ENCODE measurements at regions not wholly inside any gene's neighbourhood (a gene's known extent, or its start where the extent isn't known, plus 50 kb on each side); places are given as distances from the start of the nearest gene placed in this dataset.

DNA sequence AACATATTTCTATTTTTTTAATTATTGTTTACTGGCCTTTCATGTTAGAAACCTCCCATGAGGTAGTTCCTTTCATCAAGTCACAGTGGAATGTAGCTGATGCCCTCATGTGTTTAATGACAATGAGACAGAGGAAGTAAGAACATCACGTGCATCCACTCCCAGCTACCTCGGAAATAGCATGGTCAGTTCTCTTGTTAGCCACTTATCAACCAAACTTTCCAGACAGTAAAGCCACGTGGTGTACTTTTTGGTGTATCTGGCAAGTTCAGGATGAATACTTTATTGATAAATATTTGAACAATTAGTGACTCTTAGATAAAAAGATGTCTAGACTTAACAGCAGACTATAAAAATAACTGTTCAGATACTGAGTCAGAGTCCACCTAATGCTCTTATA is 781.7 kb downstream of the MECOM start:
- Histone ChIP-seq H3K4me1 (ENCODE audit: control insufficient read depth in 1 of 2, low read depth in 2 of 2) (peaks cover 10 to 21% of the 10 kb centered on the region in 2 donors), H3K4me3 (no peak overlapping the region), H3K36me3 (no peaks in the 10 kb centered on the region), H3K27ac (no peak overlapping the region), H3K9me3 (no peaks in the 10 kb centered on the region), H3K27me3 (replicated peaks; ENCODE audit: insufficient read depth) (no peaks in the 10 kb centered on the region)
- ATAC-seq (ENCODE audit: insufficient number of reproducible peaks, low FRiP score, low read depth) (no peak), DNase-seq (ENCODE audit: low spot score) (no peak)
- TF ChIP-seq, protein P1, sequence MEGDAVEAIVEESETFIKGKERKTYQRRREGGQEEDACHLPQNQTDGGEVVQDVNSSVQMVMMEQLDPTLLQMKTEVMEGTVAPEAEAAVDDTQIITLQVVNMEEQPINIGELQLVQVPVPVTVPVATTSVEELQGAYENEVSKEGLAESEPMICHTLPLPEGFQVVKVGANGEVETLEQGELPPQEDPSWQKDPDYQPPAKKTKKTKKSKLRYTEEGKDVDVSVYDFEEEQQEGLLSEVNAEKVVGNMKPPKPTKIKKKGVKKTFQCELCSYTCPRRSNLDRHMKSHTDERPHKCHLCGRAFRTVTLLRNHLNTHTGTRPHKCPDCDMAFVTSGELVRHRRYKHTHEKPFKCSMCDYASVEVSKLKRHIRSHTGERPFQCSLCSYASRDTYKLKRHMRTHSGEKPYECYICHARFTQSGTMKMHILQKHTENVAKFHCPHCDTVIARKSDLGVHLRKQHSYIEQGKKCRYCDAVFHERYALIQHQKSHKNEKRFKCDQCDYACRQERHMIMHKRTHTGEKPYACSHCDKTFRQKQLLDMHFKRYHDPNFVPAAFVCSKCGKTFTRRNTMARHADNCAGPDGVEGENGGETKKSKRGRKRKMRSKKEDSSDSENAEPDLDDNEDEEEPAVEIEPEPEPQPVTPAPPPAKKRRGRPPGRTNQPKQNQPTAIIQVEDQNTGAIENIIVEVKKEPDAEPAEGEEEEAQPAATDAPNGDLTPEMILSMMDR (IDR thresholded peaks at IDR 0.05) = no peak

DNA sequence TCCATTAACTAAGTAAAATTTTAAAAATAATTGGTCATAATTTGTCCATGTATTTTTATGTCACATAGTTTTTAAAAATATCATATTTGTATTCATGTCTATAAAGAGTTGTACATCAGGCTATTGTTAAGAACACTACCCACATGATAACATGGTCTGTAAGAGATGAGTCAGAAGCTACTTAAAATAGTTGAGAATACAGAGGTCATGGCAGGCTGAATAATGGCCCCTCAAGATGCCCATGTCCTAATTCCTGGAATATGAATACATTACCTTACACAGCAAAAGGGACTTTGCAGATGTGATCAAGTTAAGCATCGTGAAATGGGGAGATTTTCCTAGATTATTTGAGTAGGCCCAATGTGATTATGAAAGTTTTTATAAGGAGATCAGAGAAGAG is 782.9 kb upstream of the GOLIM4 start:
- TF ChIP-seq, protein P1 (IDR thresholded peaks at IDR 0.05) = no peak
- peaks cover 0 to under 1% of the 10 kb centered on the region in 2 donors for H3K4me1 ChIP-seq (ENCODE audit: control insufficient read depth in 1 of 2, low read depth in 2 of 2)
- DNase-seq (ENCODE audit: low spot score) (no peak), ATAC-seq (ENCODE audit: insufficient number of reproducible peaks, low FRiP score, low read depth) (no peak)
- H3K9me3 ChIP-seq = no peaks in the 10 kb centered on the region
- H3K36me3 ChIP-seq = no peaks in the 10 kb centered on the region
- no peak overlapping the region for H3K4me3 ChIP-seq
- no peak overlapping the region for H3K27ac ChIP-seq
- H3K27me3 ChIP-seq (replicated peaks; ENCODE audit: insufficient read depth) = no peaks in the 10 kb centered on the region

DNA sequence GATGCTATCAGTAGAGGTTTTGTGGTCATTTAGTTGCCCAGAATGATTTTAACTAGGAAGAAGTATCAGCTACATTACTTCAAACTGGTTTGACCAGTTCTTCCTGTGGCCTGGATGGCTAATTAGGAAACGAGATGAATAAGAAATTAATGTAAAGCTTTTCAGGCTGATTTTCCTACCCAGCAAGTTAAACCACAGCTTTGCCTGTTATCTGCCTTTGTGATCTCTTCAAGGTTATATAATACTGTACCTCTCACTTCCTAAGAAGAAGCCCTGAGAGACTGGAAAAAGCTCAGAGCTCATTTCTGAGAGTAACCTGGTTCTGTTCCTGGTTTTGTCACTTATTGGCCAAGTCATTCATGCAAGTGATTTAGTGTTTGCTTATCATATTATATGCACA is 782.2 kb upstream of the GOLIM4 start:
- H3K9me3 ChIP-seq = no peaks in the 10 kb centered on the region
- TF ChIP-seq, protein P1 (IDR thresholded peaks at IDR 0.05) = no peak
- ATAC-seq (ENCODE audit: insufficient number of reproducible peaks, low FRiP score, low read depth) = no peak
- H3K4me3 ChIP-seq = no peak overlapping the region
- DNase-seq (ENCODE audit: low spot score) = no peak
- H3K27me3 ChIP-seq (replicated peaks; ENCODE audit: insufficient read depth) = no peaks in the 10 kb centered on the region
- no peak overlapping the region for H3K27ac ChIP-seq
- H3K36me3 ChIP-seq = no peaks in the 10 kb centered on the region
- no peaks in the 10 kb centered on the region for H3K4me1 ChIP-seq (ENCODE audit: control insufficient read depth in 1 of 2, low read depth in 2 of 2)

DNA sequence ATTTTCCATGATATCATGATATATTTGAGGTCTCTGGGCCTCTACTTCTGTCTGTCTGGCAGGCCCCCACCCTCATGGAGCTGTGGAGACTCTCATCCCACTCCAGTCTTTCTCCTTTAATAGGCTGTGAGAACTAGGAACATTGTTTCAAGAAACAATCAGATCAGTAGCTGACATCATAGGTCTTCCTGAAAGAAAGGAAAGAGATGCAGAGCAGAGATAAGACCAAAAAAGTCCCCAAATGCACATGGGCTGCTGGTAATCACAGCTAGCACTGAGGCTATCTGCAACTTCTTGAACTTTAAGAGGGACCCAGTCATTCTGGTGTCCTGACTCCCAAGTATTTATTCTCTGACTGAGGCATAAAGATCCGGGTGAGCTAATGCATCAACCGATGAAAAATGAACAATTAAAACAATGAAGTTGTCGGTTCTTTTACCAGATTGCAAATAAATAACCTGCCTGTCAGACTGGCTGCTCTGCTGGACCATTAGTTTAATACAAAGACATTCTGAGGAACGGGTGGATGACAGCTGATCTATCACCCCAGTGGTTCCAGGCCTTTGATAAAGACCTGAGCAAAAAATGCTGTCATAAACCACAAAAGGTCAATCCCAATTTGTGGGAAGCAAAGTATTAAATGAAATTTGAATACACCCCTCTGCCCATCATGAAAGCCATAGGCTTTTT is 780.8 kb upstream of the GOLIM4 start:
- no peak for ATAC-seq (ENCODE audit: insufficient number of reproducible peaks, low FRiP score, low read depth)
- Histone ChIP-seq H3K36me3 (no peaks in the 10 kb centered on the region), H3K27ac (no peak overlapping the region), H3K4me3 (no peak overlapping the region), H3K27me3 (replicated peaks; ENCODE audit: insufficient read depth) (no peaks in the 10 kb centered on the region), H3K4me1 (ENCODE audit: control insufficient read depth in 1 of 2, low read depth in 2 of 2) (no peaks in the 10 kb centered on the region), H3K9me3 (no peaks in the 10 kb centered on the region)
- no peak for DNase-seq (ENCODE audit: low spot score)
- TF ChIP-seq, protein P1 (IDR thresholded peaks at IDR 0.05) = no peak

DNA sequence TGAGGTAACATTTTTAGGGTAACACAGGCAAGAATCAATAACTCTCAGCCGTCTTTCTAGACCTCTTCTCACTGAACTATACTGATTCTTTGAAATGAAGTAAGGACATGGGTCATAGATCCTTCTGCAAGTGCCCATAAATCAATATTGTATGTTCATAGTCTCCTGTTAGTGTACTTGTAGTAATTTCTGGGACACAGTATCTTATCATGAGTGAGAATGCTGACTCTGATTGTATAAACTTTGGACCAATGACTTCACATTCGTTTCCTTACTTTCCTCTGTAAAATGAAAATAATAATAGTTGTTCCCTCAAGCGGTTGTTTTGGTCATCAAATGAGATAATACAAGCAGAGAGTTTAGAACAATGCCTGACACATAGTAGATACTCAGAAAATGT is 777.1 kb upstream of the GOLIM4 start:
- no peak overlapping the region for H3K27ac ChIP-seq
- no peaks in the 10 kb centered on the region for H3K36me3 ChIP-seq
- no peaks in the 10 kb centered on the region for H3K9me3 ChIP-seq
- TF ChIP-seq, protein P1 (IDR thresholded peaks at IDR 0.05) = no peak
- no peak for ATAC-seq (ENCODE audit: insufficient number of reproducible peaks, low FRiP score, low read depth)
- H3K27me3 ChIP-seq (replicated peaks; ENCODE audit: insufficient read depth) = no peaks in the 10 kb centered on the region
- H3K4me3 ChIP-seq = no peak overlapping the region
- H3K4me1 ChIP-seq (ENCODE audit: control insufficient read depth in 1 of 2, low read depth in 2 of 2) = no peaks in the 10 kb centered on the region
- DNase-seq (ENCODE audit: low spot score) = no peak
